ENCODE measurements at regions not wholly inside any gene's neighbourhood (a gene's known extent, or its start where the extent isn't known, plus 50 kb on each side); places are given as distances from the start of the nearest gene placed in this dataset.

GRCh38 chr2:53177327-53177726 lies 590.3 kb upstream of the CHAC2 start:
- no peak for TF ChIP-seq POLR2A (IDR thresholded peaks at IDR 0.05; ENCODE audit: low read depth, low read length)
- no peak for TF ChIP-seq POLR2AphosphoS5 (IDR thresholded peaks at IDR 0.05; ENCODE audit: low read depth, low read length)
- no peak for TF ChIP-seq TAF1 (IDR thresholded peaks at IDR 0.05; ENCODE audit: low read depth, low read length)

All from GM12891 (cell line).